ENCODE measurements at regions not wholly inside any gene's neighbourhood (a gene's known extent, or its start where the extent isn't known, plus 50 kb on each side); places are given as distances from the start of the nearest gene placed in this dataset.
"Not testable (repeated sequence)": the region's sequence is repeated elsewhere in the genome, so short reads cannot be mapped to it uniquely, and the experiment has no call there.

DNA sequence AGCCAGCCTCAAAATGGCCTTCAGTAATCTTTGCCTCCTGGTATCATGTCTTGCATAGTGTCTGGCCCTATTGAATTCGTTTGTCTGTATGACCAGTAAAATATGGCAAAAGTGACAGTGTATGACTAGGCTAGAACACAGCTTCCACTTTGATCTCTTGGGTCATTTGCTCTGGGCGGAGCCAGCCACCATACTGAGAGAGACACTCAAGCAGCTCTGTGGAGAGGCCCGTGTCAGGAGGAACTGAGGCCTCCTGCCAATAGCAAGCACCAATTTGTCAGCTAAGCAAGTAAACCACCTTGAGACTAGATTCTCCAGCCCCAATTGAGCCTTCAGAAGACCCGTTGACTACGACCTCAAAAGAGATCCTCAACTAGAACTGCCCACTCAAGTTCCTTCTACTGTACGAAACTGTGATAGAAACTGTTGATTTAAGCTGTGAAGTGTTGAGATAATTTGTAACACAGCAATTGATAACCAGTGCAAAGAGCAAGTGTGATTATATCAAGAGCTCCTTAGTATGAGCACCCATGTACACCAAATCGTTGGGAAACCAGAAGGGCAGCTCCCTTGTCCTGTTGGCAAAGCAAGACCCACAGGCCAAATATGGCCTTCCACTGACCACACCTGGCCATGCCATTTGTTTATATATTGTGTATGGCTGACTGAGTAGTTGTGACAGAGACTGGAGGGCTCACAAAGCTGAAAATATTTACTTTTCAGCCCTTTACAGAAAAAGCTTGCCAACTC lies 52.7 kb upstream of the SERBP1 start:
- no peak for DNase-seq

DNA sequence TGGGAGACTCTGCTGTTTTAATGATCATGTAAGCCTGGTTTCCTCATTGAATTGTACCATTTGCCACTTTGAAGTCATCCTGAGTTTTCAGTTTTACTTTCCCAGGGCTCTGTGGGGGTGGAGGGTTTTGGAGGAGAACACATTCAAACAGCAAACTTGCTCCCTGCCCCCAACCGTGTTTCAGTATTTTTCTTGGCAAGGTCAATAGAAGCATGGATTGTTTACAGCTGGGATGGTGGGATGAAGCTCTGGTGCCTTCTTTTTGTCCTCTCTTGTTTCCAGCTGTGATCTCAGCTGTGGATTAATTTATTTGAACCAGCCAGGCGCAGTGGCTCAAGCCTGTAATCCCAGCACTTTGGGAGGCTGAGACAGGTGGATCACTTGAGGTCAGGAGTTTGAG lies 54.3 kb upstream of the SERBP1 start:
- no peak for DNase-seq

DNA sequence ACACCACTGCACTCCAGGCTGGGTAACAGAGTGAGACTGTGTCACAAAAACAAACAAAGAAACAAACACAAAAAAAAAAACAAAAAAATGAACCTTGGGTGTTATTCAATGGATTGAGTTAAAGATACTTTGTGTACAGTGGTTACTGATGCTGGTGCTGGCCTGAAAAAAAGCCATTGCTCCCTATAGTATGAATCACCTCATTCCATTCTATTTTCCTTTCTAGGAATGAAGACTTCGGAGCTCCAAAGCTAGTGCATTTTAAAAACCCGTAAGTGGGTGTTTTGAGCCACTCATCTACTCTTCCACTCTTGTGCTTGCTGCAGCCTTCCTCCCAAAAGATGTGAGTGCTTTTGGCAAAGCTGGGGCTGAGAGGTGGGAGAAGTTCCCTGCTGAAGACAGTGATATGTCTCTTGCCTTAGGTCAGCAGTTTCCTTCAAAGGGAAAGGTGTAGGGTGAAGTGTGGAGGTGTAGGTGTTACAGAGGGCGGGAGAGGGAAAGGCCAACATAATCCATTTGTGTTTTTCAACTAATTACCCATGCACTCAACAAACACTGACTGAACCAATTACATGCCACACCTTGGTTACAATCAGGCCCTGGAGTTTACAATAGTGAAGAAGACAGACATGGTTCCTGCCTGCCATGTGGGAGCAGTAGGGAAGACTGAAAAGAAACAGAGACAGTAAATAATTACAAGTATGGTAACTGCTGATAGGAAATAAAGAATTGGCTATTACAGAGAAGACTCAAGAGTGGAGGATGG lies 55.0 kb upstream of the SERBP1 start:
- no peak for DNase-seq

DNA sequence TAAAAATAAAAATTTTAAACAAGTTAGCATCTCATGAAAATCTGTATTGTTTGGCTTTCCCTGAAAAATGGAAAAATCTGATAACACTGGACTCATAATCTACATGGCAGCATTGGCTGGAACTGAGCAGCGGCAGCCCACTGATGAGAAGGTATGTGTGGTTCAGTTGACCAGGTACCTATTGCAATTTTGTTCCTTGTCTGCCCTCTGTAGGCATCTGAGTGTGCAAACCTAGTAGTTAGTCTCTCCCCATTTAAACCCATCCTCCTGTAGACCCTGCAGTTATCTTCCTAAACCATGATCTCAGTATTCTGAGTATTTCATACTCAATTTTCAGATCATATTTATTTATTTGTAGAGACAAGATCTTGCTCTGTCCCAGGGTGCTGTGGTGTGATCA lies 59.4 kb upstream of the SERBP1 start:
- DNase-seq, result peak; percentile 10

DNA sequence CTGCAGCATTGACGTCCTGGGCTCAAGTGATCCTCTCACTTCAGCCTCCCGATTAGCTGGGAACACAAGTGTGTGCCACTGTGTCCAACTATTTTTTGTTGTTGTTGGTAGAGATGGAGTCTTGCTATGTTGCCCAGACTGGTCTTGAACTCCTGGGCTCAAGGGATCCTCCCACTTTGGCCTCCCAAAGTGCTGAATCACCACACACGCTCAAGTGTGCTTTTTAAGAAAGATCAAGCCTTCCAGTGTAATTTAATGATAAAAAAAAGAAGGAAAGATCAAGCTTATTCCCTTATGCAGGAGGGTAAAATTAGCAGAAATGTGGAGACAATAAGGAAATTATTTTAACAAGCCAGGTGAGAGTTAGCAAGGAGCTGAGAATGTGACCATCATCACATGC lies 61.1 kb upstream of the SERBP1 start:
- no peak for DNase-seq

DNA sequence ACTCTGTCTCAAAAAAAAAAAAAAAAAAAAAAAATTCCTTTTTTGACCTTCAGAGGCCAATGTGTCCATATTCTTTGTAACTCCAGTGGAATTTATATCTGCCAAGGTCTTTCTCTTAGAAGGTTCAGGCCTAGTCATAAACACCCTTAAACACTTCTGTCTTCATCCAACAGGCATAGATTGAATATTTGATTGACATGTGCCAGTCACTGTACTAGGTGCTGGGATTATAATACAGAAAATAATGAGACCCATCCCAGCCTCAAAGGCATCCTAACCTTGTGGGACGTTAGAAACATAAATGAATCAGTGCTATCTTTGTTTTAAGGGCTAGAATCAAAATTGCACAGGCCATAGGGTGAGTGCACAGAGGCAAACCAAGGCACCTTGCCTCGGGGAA lies 62.9 kb upstream of the SERBP1 start:
- DNase-seq, result no peak

DNA sequence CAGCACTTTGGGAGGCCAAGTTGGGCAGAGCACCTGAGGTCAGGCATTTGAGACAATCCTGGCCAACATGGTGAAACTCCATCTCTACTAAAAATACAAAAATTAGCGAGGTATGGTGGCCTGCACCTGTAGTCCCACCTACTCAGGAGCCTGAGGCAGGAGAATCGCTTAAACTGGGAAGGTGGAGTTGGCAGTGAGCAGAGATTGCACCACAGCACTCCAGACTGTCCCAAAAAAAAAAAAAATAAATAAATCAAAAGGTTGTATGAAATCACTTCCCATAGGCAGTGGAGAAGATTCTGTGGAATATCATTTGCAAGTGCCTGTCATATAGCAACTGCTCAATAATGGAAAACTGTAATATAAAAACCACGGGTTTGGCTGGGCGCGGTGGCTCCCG lies 65.1 kb upstream of the SERBP1 start:
- DNase-seq, result no peak

DNA sequence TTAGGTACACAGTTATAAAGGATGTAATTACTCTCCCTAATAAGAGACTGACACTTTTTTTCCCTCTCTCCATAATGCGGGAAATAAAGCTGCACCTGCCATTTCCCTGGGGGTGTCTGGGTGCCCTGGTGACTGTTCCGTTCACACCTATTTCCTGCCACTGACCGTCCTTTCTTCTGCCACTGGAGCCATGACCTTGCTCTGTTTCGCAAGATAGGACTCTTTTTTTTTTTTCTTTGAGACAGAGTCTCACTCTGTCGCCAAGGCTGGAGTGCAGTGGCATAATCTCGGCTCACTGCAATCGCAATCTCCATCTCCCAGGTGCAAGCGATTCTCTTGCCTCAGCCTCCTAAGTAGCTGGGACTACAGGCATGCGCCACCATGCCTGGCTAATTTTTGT lies 66.1 kb upstream of the SERBP1 start:
- no peak for DNase-seq

DNA sequence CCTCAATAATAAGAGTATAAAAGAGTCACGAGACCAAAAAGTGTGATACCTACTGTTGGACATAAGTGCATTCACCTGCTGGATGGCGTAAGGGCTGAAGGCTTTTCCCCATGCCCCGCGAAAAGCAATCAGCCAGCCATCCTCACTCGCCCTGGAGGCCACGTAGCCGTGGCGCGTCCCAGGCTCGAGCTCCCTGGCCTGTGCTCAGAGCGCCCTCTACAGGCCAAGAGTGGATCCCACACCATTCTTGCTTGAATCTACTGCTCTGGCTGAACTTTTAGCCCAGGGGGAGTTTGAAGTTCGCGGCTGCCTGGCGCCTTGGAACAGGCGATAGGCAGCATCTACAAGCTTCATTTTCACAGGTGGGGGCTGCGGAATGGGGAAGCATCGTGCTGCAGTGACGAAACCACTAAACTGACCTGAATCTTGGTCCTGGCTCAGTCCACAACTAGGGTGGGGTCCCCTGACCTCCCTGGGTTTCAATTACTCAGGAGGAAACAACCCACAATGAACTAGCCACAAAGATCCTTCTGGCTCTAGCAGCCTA lies 70.3 kb upstream of the SERBP1 start:
- DNase-seq, result peak; percentile 80

DNA sequence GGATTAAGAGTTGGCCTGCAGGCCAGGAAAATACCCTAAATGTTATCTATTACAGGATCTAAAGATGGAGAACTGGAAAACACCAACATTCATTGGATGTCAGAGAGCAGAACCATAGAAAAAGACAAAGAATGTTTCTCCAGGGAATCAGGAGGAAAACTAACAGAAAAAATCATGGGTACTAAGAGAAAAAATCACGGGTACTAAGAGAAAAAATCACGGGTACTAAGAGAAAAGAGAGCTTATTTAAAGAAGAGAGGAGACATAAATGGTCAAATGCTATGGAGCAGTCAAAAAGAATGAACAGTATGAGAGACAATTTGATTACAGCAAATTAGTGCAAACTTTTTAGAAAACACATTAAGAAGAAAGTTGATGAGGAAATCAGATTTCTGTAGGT lies 73.8 kb upstream of the SERBP1 start:
- no peak for DNase-seq

DNA sequence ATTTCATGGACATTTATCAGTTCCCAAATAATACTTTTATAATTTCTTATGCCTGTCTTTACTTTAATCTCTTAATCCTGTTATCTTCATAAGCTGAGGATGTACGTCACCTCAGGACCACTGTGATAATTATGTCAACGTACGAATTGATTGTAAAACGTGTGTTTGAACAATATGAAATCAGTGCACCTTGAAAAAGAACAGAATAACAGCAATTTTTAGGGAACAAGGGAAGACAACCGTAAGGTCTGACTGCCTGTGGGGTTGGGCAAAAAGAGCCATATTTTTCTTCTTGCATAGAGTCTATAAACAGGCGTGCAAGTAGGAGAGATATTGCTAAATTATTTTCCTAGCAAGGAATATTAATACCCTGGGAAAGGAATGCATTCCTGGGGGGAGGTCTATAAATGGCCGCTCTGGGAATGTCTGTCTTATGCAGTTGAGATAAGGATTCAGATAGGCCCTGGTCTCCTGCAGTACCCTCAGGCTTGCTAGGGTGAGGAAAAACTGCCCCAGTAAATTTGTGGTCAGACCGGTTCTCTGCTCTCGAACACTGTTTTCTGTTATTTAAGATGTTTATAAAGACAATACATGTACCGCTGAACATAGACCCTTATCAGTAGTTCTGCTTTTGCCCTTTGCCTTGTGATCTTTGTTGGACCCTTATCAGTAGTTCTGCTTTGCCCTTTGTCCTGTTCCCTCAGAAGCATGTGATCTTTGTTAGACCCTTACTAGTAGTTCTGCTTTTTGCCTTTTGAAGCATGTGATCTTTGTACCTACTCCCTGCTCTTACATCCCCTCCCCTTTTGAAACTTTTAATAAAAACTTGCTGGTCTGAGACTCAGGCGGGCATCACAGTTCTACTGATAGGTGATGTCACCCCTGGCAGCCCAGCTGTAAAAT lies 83.4 kb upstream of the SERBP1 start:
- DNase-seq, result not testable (repeated sequence)

DNA sequence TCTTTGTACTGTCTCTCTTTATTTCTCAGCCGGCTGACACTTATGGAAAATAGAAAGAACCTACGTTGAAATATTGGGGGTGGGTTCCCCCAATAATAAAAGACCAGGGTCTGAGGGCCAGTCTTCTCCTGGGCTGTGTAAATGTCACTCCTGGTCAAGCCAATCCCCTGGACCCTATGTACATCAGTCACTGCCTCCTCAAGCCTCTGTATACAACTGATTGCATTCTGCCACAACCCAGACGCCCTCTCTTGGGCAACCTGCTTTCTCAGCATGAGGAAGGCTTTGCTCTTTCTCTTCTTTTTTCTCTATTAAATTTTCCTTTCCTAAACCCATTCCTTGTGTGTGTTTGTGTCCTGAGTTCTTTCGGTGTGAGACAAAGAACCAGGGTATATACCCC lies 84.1 kb upstream of the SERBP1 start:
- DNase-seq, result no peak

DNA sequence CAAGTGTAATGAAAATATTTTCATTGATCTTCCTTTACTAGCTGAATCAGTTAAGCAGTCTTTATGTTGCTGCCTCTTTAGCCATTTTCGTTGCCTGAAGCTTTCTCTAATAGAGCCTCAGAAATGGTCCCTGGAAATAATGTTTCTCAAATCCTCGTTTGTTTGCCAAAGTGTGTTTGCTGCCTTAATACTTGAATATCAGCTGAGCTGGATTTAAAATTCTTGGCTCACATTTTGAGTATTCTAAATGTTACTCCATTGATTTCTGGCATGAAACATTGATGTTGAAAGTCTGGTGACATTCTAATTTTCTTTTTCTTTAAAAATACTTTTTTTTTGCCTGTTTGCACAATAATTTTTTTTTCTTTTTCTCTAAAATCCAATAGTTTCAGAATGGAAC lies 84.6 kb upstream of the SERBP1 start:
- no peak for DNase-seq

DNA sequence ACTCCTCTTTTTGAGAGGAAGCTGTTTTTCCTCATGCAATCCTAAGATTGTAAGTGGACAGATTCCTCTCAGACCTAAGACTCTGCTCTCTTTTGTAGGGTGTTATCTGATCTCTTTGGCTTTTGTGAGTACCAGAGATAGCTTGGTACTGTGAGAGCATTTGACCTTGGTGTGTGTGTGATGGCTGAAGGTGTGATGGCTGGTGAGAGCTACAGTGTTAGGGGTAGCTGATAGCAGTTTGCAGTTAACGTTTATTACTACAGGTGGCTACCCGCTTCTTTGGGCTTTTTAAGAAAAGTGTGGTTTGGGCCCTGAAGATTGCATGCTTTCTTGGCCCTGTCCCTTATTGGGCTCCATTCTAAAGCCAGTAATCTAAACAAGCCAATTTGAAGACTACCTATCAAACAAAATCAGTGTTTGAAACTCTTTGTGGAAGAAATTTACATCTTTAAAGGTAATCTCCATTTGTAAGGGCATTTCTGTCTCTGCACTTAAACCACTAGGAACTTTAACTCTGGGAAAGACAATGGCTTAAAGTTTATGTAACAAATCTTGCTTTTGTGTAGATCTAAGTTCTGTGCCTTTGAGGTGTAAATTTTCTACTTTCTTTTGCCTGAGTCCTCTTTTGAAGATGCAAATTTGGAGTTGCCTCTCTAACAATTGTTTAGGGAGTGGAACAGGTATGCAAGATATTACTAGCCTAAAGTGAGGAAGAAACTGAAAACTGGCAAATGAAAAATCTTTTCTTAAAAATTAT lies 85.3 kb upstream of the SERBP1 start:
- DNase-seq, result no peak

DNA sequence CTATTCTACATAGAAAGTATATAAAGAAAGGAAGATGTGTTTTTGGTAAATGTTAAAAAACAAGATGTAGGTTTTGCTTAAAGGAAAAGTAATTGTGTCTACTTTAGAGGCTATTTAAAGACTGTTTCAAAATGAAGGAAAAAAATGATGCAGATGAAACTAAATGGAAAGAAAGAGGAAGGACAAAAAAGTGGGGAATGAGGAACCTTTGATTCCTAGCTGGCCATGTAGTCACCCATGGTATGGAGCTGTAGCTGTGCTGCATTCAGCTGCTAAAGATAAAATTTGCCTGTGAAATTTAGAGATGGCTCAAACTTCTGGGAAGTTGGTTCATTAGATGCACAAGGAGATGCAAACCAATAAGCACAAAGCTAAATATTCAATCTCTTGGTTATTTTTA lies 86.8 kb upstream of the SERBP1 start:
- no peak for DNase-seq

DNA sequence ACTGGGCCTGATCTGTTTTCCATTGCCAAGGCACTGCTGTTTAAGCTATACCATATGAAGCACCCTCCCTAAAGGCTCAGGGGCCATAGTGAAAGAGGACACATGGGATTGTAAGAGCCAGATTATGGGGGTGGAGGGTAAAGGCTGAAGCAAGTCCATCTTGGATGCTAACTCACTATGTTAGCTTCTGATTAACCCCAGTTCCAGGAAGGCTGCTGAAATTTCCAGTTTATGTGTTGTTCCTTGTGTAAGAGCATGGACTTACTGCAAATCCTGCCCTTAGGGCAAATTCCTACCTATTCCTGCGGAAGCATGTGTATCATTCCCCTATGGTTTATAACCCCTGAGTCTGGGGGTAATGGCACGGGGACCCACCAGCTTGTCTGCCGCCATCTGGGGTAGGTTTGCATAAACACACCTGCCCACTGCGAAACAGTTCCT lies 91.8 kb upstream of the SERBP1 start:
- DNase-seq, result no peak

DNA sequence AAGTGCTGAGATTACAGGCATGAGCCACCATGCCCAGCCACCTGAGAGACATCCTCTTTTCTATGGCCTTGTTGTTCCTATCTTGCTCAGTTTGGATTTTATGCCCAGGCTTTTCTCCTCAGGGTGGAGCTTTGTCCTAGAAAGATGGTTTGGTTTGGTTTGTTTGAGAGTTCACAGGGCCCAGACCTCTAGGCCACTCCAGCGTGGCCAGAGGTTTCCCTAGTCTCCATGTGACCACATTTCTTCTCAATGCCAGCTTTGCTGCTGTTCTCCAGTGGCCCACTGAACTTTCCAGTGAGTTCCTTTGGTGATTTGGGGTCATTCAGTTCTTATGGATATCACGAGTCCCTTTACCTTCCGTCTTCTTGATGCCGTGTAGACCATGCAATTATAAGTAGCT lies 92.6 kb upstream of the SERBP1 start:
- no peak for DNase-seq

DNA sequence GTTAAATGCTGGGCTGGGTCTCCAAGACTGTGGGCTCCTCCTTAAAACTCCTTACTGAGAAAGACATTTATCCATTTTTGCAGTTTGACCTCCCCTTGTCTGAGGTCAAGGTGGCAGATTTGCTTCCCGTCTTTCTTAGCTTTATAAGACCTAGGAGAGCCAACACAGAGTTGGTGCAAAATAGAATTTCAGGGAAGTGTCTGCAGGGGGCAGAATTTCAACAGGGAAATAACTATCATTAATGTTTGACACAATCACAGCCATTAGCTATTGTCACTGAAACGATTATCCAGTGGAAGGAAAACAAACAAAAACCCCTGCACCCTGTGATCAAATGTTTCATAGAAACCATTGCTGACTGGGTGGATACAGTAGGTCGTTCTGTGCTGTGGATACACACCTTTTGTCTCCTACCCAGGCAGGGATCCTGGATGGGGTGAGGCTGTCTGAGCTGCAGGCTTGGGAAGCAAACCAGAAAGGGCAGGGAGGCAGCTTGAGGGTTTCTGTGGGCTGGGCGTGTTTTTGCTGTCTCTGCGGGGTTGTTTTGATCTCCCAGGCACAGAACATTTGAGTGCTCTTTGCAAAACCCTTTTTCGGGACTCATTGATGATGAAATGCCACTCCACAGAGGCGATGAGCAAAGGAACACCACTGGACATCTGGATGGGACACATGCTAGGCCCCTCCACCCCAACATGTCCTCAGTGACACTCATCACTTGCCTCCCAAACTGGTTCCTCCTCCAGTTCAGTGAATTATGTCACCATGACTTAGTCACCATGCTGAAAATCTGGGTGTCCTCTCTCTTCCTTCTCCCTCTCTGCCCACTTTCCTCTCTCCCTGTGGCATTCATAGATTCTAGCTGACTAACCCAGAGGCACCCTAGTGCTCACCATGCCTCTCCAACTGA lies 94.2 kb upstream of the SERBP1 start:
- peak; percentile 18 for DNase-seq

DNA sequence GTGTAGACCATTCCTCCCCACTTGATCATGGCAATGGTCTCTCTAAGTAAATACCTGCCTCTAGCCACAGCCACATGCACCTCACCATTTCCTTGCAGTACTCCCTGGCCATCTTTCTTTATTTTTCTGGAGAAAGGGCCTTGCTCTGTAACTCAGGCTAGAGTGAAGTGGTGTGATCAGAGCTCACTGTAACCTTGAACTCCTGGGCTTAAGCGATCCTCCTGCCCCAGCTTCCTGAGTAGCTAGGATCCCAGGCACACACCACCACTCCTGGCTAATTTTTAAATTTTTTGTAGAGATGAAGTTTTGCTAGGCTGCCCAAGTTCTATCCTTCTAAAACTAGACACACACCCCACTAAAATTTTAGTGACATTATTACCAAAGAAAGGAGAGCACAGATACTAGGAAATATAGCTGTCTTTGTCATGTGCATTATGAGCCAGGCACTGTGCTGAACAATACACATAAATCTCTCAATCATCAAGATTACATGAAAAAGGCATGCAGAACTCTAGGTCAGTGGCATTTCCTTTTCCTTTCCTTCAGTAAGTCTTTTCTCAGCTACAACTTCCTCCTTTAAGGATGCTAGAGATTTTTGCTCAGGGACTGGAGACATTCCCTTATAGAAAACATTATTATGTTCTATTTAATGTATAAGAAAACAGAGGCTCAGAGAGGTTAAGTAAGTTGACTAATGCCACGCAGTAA lies 95.0 kb upstream of the SERBP1 start:
- DNase-seq, result no peak

DNA sequence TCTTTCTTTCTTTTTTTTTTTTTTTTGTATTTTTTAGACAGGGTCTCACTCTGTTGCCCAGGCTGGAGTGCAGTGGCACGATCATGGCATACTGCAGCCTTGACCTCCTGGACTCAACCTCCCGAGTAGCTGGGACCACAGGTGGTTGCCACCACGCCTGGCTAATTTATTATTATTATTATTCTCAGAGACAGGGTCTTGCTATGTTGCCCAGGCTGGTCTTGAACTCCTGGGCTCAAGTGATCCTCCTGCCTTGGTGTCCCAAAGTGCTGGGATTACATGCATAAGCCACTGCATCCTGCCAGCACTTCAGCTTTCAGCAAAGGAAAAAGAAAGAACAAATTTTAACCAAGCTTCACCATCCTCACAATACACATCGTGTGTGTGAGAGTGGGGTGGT lies 97.9 kb upstream of the SERBP1 start:
- DNase-seq, result no peak

DNA sequence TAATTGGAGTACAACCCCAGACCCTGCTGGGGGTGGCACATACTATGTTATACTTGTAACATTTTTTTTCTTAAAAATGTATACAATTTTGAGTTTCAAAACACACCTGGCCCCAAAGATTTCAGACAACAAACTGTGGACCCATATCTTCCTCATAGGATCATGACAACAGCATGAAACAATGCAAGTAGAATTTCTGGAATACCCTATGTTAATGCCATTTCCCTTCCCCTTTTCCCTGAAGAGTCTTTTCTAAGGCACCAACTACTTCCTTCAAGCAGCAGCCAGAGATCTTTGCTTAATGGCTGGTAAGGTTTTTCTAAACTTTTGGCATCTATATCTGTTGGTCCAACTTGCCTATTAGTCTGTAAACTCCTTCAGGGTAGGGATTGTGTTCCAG lies 99.9 kb upstream of the SERBP1 start:
- DNase-seq, result no peak

All from fibroblast of skin of right biceps (primary cell).